Lower leg skin (tissue), 4 donors: ENCODE measurements at regions not wholly inside any gene's neighbourhood (a gene's known extent, or its start where the extent isn't known, plus 50 kb on each side); places are given as distances from the start of the nearest gene placed in this dataset.

Experiments
- DNase-seq, 2 donors: peaks; one replicate each; pipeline ENCODE4 v3.0.0-alpha.2; 2019; ENCODE audit warnings: low spot score in 2 of 2
- H3K4me3 ChIP-seq: fragments of 200-600 bp; sonication (generic); 2 replicates; pipeline ENCODE4 v1.5.1; 2017; ENCODE audit warnings: mild to moderate bottlenecking, low read depth; ENCODE audit not compliant: poor library complexity, severe bottlenecking
- POLR2A ChIP-seq, 2 donors: fragments of 450-650 bp; IDR thresholded peaks; one replicate each; pipeline ENCODE4 v1.6.1; 2016 to 2017; ENCODE audit warnings: antibody characterized with exemption in 2 of 2, mild to moderate bottlenecking in 1 of 2, moderate library complexity in 1 of 2
- WGBS, 2 donors: methylation state at CpG; one replicate each; pipeline ENCODE4 v1.1.5; 2018; 5-methylcytosine and 5-hydroxymethylcytosine counted together
- intact Hi-C: fragments of 100-400 bp; cut with DNase I; formaldehyde crosslinking; loops from one replicate; pipeline ENCODE4 v1.15.0; 2023; ENCODE audit warnings: low total_unique reads
- TF ChIP-seq, protein P1 (sequence below), 3 donors: fragments of 450-650 bp; IDR thresholded peaks; one replicate each; pipeline ENCODE4 v1.5.1; 2016; ENCODE audit warnings: antibody characterized with exemption in 3 of 3, mild to moderate bottlenecking in 3 of 3, moderate library complexity in 2 of 3

DNA sequence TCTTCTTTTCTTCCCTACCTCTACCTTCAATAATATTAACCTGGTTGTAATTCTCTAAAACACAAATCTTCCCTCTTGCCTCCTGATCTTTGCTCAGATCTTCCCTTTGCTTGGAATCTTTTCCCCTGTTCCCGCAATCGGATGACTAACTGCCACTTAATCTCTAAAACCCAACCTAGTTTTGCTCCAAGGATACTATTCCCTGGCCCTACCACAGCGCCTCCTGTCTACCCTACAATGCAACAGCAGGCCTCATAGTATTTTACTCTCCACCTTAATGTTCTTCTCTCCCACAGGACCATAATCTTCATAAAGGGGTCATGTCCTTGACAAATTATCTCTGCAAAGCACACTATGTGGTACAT lies 246.8 kb upstream of the TNP1 start:
- intact Hi-C loops = no loop called here
- no peak overlapping the region for H3K4me3 ChIP-seq
- WGBS, 2 donors = 90 to 93% methylated on average over 3 of the region's 3 CpGs
- no peak for TF ChIP-seq POLR2A (IDR thresholded peaks at IDR 0.05)
- TF ChIP-seq, protein P1, sequence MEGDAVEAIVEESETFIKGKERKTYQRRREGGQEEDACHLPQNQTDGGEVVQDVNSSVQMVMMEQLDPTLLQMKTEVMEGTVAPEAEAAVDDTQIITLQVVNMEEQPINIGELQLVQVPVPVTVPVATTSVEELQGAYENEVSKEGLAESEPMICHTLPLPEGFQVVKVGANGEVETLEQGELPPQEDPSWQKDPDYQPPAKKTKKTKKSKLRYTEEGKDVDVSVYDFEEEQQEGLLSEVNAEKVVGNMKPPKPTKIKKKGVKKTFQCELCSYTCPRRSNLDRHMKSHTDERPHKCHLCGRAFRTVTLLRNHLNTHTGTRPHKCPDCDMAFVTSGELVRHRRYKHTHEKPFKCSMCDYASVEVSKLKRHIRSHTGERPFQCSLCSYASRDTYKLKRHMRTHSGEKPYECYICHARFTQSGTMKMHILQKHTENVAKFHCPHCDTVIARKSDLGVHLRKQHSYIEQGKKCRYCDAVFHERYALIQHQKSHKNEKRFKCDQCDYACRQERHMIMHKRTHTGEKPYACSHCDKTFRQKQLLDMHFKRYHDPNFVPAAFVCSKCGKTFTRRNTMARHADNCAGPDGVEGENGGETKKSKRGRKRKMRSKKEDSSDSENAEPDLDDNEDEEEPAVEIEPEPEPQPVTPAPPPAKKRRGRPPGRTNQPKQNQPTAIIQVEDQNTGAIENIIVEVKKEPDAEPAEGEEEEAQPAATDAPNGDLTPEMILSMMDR (IDR thresholded peaks at IDR 0.05) = no peak
- DNase-seq = no peak

- DNase-seq = no peak
- 70 to 77% methylated on average over 5 of the region's 5 CpGs for WGBS, 2 donors
- no peak overlapping the region for H3K4me3 ChIP-seq
- no peak for TF ChIP-seq POLR2A (IDR thresholded peaks at IDR 0.05)
- TF ChIP-seq, protein P1 (IDR thresholded peaks at IDR 0.05) = no peak
- intact Hi-C loops = no loop called here
Observed at GRCh38 chr2:217105733-217106649, 246.1 kb upstream of the TNP1 start.

- no peak overlapping the region for H3K4me3 ChIP-seq
- DNase-seq = no peak
- intact Hi-C loops = no loop called here
- WGBS, 2 donors = 82% methylated on average over 4 of the region's 4 CpGs
- TF ChIP-seq POLR2A (IDR thresholded peaks at IDR 0.05) = no peak
- TF ChIP-seq, protein P1 (IDR thresholded peaks at IDR 0.05) = no peak
Observed at GRCh38 chr2:217103752-217104545, 244.1 kb upstream of the TNP1 start.

DNA sequence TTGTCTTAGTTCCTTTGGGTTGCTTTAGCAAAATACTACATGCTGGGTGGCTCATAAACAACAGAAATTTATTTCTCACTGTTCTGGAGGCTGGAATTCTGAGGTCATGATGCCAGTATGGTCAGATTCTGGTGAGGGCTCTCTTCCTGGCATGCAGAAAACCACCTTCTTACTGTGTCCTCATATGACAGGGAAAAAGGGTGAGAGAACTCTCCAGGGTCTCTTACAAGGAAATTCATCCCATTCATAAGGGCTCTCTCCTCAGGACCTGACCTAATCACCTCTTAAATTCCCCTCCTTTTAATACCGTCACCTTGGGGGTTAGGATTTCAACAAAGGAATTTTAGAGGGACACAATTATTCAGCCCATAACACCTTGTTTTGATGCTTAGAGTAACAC lies 243.1 kb upstream of the TNP1 start:
- no peak for TF ChIP-seq POLR2A (IDR thresholded peaks at IDR 0.05)
- TF ChIP-seq, protein P1 (IDR thresholded peaks at IDR 0.05) = no peak
- DNase-seq = no peak
- 98 to 100% methylated on average over 1 of the region's 1 CpG for WGBS, 2 donors
- intact Hi-C loops = no loop called here
- no peak overlapping the region for H3K4me3 ChIP-seq

GRCh38 chr2:217101972-217102371 lies 242.1 kb upstream of the TNP1 start:
- TF ChIP-seq POLR2A (IDR thresholded peaks at IDR 0.05) = no peak
- TF ChIP-seq, protein P1 (IDR thresholded peaks at IDR 0.05) = no peak
- no peak overlapping the region for H3K4me3 ChIP-seq
- intact Hi-C loops = no loop called here
- DNase-seq = no peak
- WGBS, 2 donors = 95 to 96% methylated on average over 6 of the region's 6 CpGs
